D721Med (cell line): ENCODE measurements at regions not wholly inside any gene's neighbourhood (a gene's known extent, or its start where the extent isn't known, plus 50 kb on each side); places are given as distances from the start of the nearest gene placed in this dataset.

ENCODE experiments used
- DNase-seq: peaks from one replicate; pipeline ENCODE4 v3.0.0; 2011; ENCODE audit warnings: low spot score; ENCODE audit not compliant: insufficient read length
- FAIRE-seq: peaks from 2 replicates; lab custom pipeline; 2011; peaks lifted over from hg19 to GRCh38; lab: Jason Lieb, UNC
- CTCF ChIP-seq: IDR thresholded peaks from 2 replicates; pipeline ENCODE4 v1.5.1; 2012; ENCODE audit warnings: mild to moderate bottlenecking, control low read depth; ENCODE audit not compliant: insufficient read depth; ENCODE audit errors: missing control alignments

DNA sequence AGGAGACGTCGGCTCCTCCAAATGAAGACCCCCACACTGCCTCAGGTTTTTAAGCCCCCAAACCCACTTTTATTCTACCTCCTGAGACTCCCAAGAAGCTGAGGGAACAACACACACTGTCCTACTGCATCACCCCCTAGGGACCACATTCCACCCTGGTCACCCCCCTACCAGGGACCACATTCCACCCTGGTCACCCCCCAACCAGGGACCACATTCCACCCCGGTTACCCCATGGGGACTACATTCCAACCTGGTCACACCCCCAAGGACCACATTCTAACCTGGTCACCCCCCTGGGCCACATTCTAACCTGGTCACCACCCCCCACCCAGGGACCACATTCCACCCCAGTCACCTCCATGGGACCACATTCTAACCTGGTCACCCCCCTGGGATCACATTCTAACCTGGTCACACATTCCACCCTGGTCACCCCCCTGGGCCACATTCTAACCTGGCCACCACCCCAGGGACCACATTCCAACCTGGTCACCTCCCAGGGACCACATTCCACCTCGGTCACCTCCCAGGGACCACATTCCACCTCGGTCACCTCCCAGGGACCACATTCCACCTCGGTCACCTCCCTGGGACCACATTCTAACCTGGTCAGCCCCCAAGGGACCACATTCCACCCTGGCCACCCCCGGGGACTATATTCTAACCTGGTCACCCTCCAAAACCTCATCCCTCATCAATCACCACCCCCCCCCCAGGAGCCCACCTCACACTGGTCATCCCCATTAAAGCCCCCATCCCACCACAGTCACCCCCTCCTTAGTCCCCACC is 587.6 kb downstream of the NPHP4 start:
- FAIRE-seq (no peak), DNase-seq (no peak)
- no peak for TF ChIP-seq CTCF

GRCh38 chr1:5403935-5404334 is 588.3 kb downstream of the NPHP4 start:
- FAIRE-seq (no peak), DNase-seq (no peak)
- TF ChIP-seq CTCF = no peak

DNA sequence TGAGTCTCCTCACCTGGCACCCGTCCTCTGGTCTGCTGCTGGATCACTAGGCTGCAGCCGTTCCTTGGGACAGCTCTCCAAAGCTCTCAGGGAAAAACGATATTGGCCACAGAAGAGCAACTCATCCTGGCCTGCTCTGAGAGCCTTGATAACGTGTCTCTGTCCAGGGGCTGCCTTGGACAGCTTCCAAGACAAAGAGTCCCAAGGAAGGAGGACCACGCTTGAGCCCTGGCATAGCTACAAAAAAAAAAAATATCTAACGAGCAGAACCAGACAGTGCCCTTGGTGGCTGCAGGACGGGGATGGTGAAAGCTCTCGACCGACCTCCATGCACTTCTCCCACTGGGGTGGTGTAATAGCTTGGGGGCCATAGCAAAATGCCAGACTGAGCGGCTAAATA is 589.6 kb downstream of the NPHP4 start:
- no peak for DNase-seq
- no peak for FAIRE-seq
- TF ChIP-seq CTCF = no peak

DNA sequence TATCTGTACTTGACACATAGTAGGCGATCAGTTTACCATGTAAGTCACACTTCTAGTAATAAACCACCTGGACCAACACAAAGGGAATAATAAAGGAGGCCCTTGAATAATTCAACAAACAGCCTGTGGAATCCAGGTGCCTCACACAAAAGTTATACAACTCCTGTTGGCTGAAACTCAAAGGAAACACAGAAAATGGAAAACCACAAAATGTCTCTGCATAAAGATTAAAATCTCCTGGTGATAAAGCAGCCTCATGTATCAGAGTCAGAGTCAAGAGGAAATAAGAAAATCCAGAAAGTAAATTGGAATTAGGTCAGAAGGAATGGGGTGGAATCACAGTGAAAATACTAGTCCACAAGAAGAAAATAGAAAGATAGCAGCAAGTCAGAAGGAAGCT is 592.5 kb downstream of the NPHP4 start:
- no peak for DNase-seq
- TF ChIP-seq CTCF = no peak
- FAIRE-seq = no peak

DNA sequence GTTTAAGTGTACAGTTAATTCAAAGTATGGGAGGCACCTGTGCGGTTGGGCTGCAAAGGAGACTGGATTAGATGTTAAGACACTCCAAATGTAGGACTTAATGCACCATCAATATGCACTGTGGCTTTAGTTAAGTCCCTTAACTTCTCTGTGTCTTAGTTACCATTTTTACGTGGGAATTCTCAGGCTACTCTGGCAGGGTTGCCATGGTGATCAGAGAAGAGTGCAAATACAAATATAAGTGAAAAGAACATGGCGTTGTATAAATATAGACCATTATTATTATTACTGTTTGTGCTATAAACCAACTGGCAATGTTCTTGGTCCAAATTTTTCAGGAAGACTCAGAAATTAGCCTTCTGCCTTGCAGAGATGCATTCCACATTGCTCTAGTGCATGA is 595.6 kb downstream of the NPHP4 start:
- FAIRE-seq = no peak
- no peak for DNase-seq
- TF ChIP-seq CTCF = no peak

- FAIRE-seq = no peak
- DNase-seq = no peak
- no peak for TF ChIP-seq CTCF
Observed at GRCh38 chr1:5394111-5394510, 598.1 kb downstream of the NPHP4 start.

GRCh38 chr1:5393603-5394002 is 598.6 kb downstream of the NPHP4 start:
- DNase-seq (no peak), FAIRE-seq (no peak)
- no peak for TF ChIP-seq CTCF
